ENCODE measurements at regions not wholly inside any gene's neighbourhood (a gene's known extent, or its start where the extent isn't known, plus 50 kb on each side); places are given as distances from the start of the nearest gene placed in this dataset.

GRCh38 chr7:86470763-86471162, 172.9 kb upstream of the GRM3 start (continued):
- TF ChIP-seq ZNF217 (CRISPR knock-in tag; IDR thresholded peaks at IDR 0.05) (no peak), ADNP (tag; IDR thresholded peaks at IDR 0.05) (no peak), BDP1 (IDR thresholded peaks at IDR 0.05; ENCODE audit: insufficient read depth, insufficient read length) (no peak), RHOXF2B (CRISPR knock-in tag; conservative IDR thresholded peaks at IDR 0.05) (no peak), FOXK2 (conservative IDR thresholded peaks at IDR 0.05 in 1 of 2, IDR thresholded peaks at IDR 0.05 in 1 of 2; ENCODE audit: low read depth in 2 of 2) (no peak), IRF1 (CRISPR knock-in tag; IDR thresholded peaks at IDR 0.05; ENCODE audit: borderline replicate concordance) (no peak), ZNF197 (CRISPR knock-in tag; IDR thresholded peaks at IDR 0.05; ENCODE audit: low read depth) (no peak), HDAC6 (IDR thresholded peaks at IDR 0.05; ENCODE audit: low read depth, low read length) (no peak), ZBTB7A (IDR thresholded peaks at IDR 0.05; ENCODE audit: borderline replicate concordance, control insufficient read depth, low read depth, low read length) (no peak), ZNF586 (CRISPR knock-in tag; conservative IDR thresholded peaks at IDR 0.05) (no peak), FUS (optimal IDR thresholded peaks at IDR 0.05; ENCODE audit: low read depth, low read length) (no peak), NBN (IDR thresholded peaks at IDR 0.05; ENCODE audit: low read depth) (no peak), MAFF (IDR thresholded peaks at IDR 0.05; ENCODE audit: low read length) (no peak), ATF4 (CRISPR knock-in tag; IDR thresholded peaks at IDR 0.05) (no peak), ZNF830 (CRISPR knock-in tag; IDR thresholded peaks at IDR 0.05) (no peak), ETS1 (conservative IDR thresholded peaks at IDR 0.05; ENCODE audit: control insufficient read depth, low read depth, low read length) (no peak), ZNF384 (IDR thresholded peaks at IDR 0.05; ENCODE audit: low read depth, low read length) (no peak)

All from K562 (cell line).